ENCODE measurements at regions not wholly inside any gene's neighbourhood (a gene's known extent, or its start where the extent isn't known, plus 50 kb on each side); places are given as distances from the start of the nearest gene placed in this dataset.

- Histone ChIP-seq H3K36me3 (ENCODE audit: control insufficient read depth, insufficient read depth, low read length) (no peaks in the 10 kb centered on the region), H3K27ac (ENCODE audit: low read depth, low read length) (no peak overlapping the region), H3K27me3 (ENCODE audit: control insufficient read depth, insufficient read depth, low read length) (no peaks in the 10 kb centered on the region), H3K4me3 (ENCODE audit: low read depth, low read length) (no peak overlapping the region), H3K9ac (ENCODE audit: low read length) (no peak overlapping the region), H3K9me3 (ENCODE audit: control insufficient read depth, insufficient read depth, low read depth, low read length) (peaks cover 8% of the 10 kb centered on the region; the same call in 1 of the 2 replicates), H3K4me1 (ENCODE audit: control insufficient read depth, insufficient read depth, low read length) (no peaks in the 10 kb centered on the region)
Observed at GRCh38 chr3:161748049-161748448, 251.4 kb downstream of the OTOL1 start.

DNA sequence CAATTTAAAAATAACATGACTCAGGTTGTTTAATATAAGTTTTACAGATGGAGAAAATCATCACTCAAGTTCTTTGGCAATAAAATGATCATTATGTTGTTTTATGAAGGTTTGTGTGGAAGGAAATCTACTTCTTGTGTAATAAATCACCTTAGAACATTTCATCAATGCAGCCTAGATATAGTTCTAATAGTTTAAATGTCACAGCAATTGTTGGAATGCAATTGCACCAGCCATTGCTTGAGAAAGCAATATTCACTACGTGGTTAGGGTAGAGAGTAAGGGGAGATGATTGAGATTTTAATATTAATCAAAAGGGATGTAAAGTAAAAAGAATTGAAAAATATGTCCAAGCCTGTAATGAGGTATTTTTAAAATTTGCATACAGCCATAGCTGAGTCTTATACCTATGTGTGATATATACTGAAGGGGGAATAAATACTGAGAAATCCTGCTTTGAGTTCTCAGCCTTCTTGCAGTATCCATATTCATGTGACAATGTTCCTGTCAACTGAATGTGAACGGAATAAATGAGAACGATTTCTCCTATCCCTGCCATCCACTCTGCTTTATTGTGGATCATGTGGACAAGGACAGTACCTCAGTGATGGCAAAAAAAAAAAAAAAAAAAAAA lies 257.9 kb downstream of the OTOL1 start:
- Histone ChIP-seq H3K4me3 (ENCODE audit: low read depth, low read length) (no peak overlapping the region), H3K4me1 (ENCODE audit: control insufficient read depth, insufficient read depth, low read length) (no peaks in the 10 kb centered on the region), H3K36me3 (ENCODE audit: control insufficient read depth, insufficient read depth, low read length) (no peaks in the 10 kb centered on the region), H3K9me3 (ENCODE audit: control insufficient read depth, insufficient read depth, low read depth, low read length) (no peaks in the 10 kb centered on the region), H3K27ac (ENCODE audit: low read depth, low read length) (no peak overlapping the region), H3K9ac (ENCODE audit: low read length) (no peak overlapping the region), H3K27me3 (ENCODE audit: control insufficient read depth, insufficient read depth, low read length) (no peaks in the 10 kb centered on the region)

GRCh38 chr3:161759444-161759843 lies 262.8 kb downstream of the OTOL1 start:
- Histone ChIP-seq H3K9ac (ENCODE audit: low read length) (no peak overlapping the region), H3K4me1 (ENCODE audit: control insufficient read depth, insufficient read depth, low read length) (no peaks in the 10 kb centered on the region), H3K27ac (ENCODE audit: low read depth, low read length) (no peak overlapping the region), H3K27me3 (ENCODE audit: control insufficient read depth, insufficient read depth, low read length) (no peaks in the 10 kb centered on the region), H3K4me3 (ENCODE audit: low read depth, low read length) (no peak overlapping the region), H3K9me3 (ENCODE audit: control insufficient read depth, insufficient read depth, low read depth, low read length) (no peaks in the 10 kb centered on the region), H3K36me3 (ENCODE audit: control insufficient read depth, insufficient read depth, low read length) (no peaks in the 10 kb centered on the region)

- Histone ChIP-seq H3K36me3 (ENCODE audit: control insufficient read depth, insufficient read depth, low read length) (no peaks in the 10 kb centered on the region), H3K27ac (ENCODE audit: low read depth, low read length) (no peak overlapping the region), H3K27me3 (ENCODE audit: control insufficient read depth, insufficient read depth, low read length) (no peaks in the 10 kb centered on the region), H3K4me1 (ENCODE audit: control insufficient read depth, insufficient read depth, low read length) (0 out of 2 replicates have a peak, but pooled peaks cover 4% of the 10 kb centered on the region), H3K4me3 (ENCODE audit: low read depth, low read length) (no peak overlapping the region), H3K9me3 (ENCODE audit: control insufficient read depth, insufficient read depth, low read depth, low read length) (no peaks in the 10 kb centered on the region), H3K9ac (ENCODE audit: low read length) (no peak overlapping the region)
Observed at GRCh38 chr3:161766331-161766730, 269.7 kb downstream of the OTOL1 start.

DNA sequence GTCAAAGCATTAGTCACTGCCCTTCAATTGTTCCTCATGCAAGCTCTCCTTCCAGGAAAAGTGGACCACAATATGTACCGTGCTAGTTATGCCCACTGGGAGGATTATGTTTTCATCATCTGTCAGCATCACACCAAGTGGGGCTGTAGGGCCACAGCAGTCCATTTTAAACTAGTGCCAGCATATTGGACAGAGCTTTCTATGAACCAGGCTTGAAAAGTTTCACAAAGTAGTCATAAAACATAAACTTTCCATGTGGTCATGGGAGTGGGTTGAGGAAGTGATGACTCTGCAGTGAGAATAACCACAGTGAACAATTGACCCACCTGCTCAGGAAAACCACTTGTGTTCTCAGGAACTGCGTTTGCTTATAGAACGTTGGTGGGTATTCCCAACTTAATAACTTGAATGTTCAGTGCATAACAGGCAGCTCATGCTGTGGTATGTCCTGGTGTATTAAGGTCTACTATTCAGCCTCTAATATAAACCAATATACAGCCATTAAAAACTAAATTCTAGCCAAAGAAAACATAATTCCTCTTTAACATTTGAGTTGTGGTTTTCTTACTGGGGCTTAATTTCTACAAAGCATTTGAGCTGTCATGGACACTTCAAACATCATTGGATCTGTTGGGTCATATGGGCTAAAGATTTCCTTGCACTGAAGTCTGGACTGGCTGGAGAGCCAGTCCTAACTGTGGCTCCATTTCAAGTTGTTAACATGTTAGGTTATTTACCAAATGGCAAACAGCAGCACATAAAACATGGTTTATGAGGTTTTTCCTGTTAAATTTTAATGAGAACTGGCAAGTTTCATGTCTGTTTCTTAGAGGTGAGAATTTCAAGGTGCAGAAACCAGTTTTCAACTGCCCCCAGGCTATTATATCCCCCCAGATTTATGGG lies 274.1 kb downstream of the OTOL1 start:
- Histone ChIP-seq H3K27me3 (ENCODE audit: control insufficient read depth, insufficient read depth, low read length) (no peaks in the 10 kb centered on the region), H3K36me3 (ENCODE audit: control insufficient read depth, insufficient read depth, low read length) (no peaks in the 10 kb centered on the region), H3K9me3 (ENCODE audit: control insufficient read depth, insufficient read depth, low read depth, low read length) (no peaks in the 10 kb centered on the region), H3K4me3 (ENCODE audit: low read depth, low read length) (no peak overlapping the region), H3K27ac (ENCODE audit: low read depth, low read length) (no peak overlapping the region), H3K9ac (ENCODE audit: low read length) (no peak overlapping the region), H3K4me1 (ENCODE audit: control insufficient read depth, insufficient read depth, low read length) (0 out of 2 replicates have a peak, but pooled peaks cover 4% of the 10 kb centered on the region)

DNA sequence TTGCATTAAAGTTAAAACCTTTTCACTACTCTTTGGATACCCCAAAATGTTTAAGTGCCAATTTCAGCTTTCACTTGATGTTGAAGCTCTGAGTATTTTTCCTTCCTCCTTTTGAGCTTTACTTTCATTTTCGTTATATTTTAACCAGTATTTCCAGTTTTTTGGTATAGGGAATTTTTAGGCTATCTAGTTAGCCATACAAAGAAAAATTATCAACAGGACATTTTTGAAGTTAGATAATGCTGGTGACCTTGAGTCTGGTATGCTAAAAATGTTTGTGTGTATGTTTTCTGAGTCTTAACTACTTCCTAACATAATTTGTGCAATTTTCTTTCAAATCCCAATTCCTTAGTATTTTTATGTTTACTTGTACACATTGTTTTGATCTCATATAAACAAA lies 284.8 kb downstream of the OTOL1 start:
- Histone ChIP-seq H3K27ac (ENCODE audit: low read depth, low read length) (no peak overlapping the region), H3K4me1 (ENCODE audit: control insufficient read depth, insufficient read depth, low read length) (peaks cover 6% of the 10 kb centered on the region), H3K27me3 (ENCODE audit: control insufficient read depth, insufficient read depth, low read length) (no peaks in the 10 kb centered on the region), H3K9me3 (ENCODE audit: control insufficient read depth, insufficient read depth, low read depth, low read length) (peaks cover 17% of the 10 kb centered on the region), H3K4me3 (ENCODE audit: low read depth, low read length) (no peak overlapping the region), H3K9ac (ENCODE audit: low read length) (no peak overlapping the region), H3K36me3 (ENCODE audit: control insufficient read depth, insufficient read depth, low read length) (no peaks in the 10 kb centered on the region)

- Histone ChIP-seq H3K9me3 (ENCODE audit: control insufficient read depth, insufficient read depth, low read depth, low read length) (no peaks in the 10 kb centered on the region), H3K4me3 (ENCODE audit: low read depth, low read length) (no peak overlapping the region), H3K4me1 (ENCODE audit: control insufficient read depth, insufficient read depth, low read length) (0 out of 2 replicates have a peak, but pooled peaks cover 2% of the 10 kb centered on the region), H3K9ac (ENCODE audit: low read length) (no peak overlapping the region), H3K27me3 (ENCODE audit: control insufficient read depth, insufficient read depth, low read length) (no peaks in the 10 kb centered on the region), H3K27ac (ENCODE audit: low read depth, low read length) (no peak overlapping the region), H3K36me3 (ENCODE audit: control insufficient read depth, insufficient read depth, low read length) (no peaks in the 10 kb centered on the region)
Observed at GRCh38 chr3:161793194-161793930, 296.8 kb downstream of the OTOL1 start.

DNA sequence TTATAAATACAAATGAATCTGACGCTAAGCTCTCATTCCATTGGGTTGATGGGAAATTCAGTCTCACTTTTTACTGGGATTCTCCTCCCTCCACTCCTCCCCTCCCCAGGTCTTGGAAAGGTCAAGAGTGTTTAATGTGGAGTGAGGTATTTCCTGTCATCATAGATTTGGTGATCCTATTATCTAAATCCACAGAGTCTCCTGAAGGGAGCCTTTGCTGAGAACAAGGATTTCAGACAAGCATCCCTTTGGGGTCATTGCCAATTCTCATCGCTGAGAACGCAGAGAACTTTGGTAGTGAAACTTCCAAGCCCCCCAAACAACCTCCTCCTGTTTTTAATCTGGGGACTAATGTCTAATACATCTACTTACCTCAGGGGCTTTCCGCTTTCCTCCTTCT lies 297.9 kb downstream of the OTOL1 start:
- H3K4me1 ChIP-seq (ENCODE audit: control insufficient read depth, insufficient read depth, low read length) = no peaks in the 10 kb centered on the region
- no peaks in the 10 kb centered on the region for H3K27me3 ChIP-seq (ENCODE audit: control insufficient read depth, insufficient read depth, low read length)
- H3K4me3 ChIP-seq (ENCODE audit: low read depth, low read length) = no peak overlapping the region
- H3K9me3 ChIP-seq (ENCODE audit: control insufficient read depth, insufficient read depth, low read depth, low read length) = no peaks in the 10 kb centered on the region
- H3K36me3 ChIP-seq (ENCODE audit: control insufficient read depth, insufficient read depth, low read length) = no peaks in the 10 kb centered on the region
- H3K9ac ChIP-seq (ENCODE audit: low read length) = no peak overlapping the region
- H3K27ac ChIP-seq (ENCODE audit: low read depth, low read length) = no peak overlapping the region

- H3K36me3 ChIP-seq (ENCODE audit: control insufficient read depth, insufficient read depth, low read length) = no peaks in the 10 kb centered on the region
- no peak overlapping the region for H3K27ac ChIP-seq (ENCODE audit: low read depth, low read length)
- H3K4me1 ChIP-seq (ENCODE audit: control insufficient read depth, insufficient read depth, low read length) = no peaks in the 10 kb centered on the region
- H3K9ac ChIP-seq (ENCODE audit: low read length) = no peak overlapping the region
- no peak overlapping the region for H3K4me3 ChIP-seq (ENCODE audit: low read depth, low read length)
- peaks cover 8% of the 10 kb centered on the region; the same call in 1 of the 2 replicates for H3K9me3 ChIP-seq (ENCODE audit: control insufficient read depth, insufficient read depth, low read depth, low read length)
- no peaks in the 10 kb centered on the region for H3K27me3 ChIP-seq (ENCODE audit: control insufficient read depth, insufficient read depth, low read length)
Observed at GRCh38 chr3:161796312-161796711, 299.7 kb downstream of the OTOL1 start.

DNA sequence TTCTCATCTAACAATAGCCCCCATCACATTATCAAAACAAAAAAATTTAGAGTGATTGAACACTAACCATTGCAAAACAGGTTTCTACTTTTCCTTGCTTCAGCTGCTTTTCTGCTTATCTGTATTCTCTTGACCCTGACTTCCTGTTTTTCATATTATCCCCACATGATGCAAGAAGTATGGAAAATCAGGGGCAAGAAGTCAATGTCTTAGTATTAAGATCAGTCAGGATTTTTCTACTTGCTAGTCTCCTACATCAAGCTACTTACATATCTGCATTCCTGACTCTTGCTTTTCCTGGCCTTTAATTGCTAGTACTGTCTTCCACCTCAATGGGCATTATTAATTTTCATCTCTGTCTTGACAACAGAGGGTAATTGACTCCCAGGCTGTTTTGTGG lies 300.2 kb downstream of the OTOL1 start:
- H3K36me3 ChIP-seq (ENCODE audit: control insufficient read depth, insufficient read depth, low read length) = no peaks in the 10 kb centered on the region
- no peak overlapping the region for H3K9ac ChIP-seq (ENCODE audit: low read length)
- H3K4me1 ChIP-seq (ENCODE audit: control insufficient read depth, insufficient read depth, low read length) = no peaks in the 10 kb centered on the region
- no peaks in the 10 kb centered on the region for H3K27me3 ChIP-seq (ENCODE audit: control insufficient read depth, insufficient read depth, low read length)
- no peak overlapping the region for H3K27ac ChIP-seq (ENCODE audit: low read depth, low read length)
- peaks cover 12% of the 10 kb centered on the region; the same call in 1 of the 2 replicates for H3K9me3 ChIP-seq (ENCODE audit: control insufficient read depth, insufficient read depth, low read depth, low read length)
- no peak overlapping the region for H3K4me3 ChIP-seq (ENCODE audit: low read depth, low read length)

DNA sequence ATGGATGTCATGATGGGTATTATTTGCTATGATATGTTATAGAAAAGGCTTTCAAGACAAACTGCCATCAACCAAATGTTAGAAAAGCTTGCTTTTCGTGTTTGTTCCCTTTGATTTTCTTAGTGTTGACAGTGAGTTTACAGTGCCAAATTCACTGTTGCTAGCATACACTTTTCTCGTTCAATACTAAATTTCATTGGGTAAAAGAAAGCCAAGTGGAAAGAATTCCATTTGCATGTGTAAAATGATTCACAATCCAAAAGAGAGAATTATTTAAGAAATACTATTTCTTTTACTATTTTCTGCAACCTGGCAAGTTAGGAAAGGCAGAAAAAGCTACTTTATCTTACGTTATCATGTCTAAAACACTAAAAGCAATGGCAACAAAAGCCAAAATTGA lies 301.4 kb downstream of the OTOL1 start:
- Histone ChIP-seq H3K27ac (ENCODE audit: low read depth, low read length) (no peak overlapping the region), H3K4me1 (ENCODE audit: control insufficient read depth, insufficient read depth, low read length) (no peaks in the 10 kb centered on the region), H3K9ac (ENCODE audit: low read length) (no peak overlapping the region), H3K36me3 (ENCODE audit: control insufficient read depth, insufficient read depth, low read length) (no peaks in the 10 kb centered on the region), H3K9me3 (ENCODE audit: control insufficient read depth, insufficient read depth, low read depth, low read length) (peaks cover 18% of the 10 kb centered on the region), H3K4me3 (ENCODE audit: low read depth, low read length) (no peak overlapping the region), H3K27me3 (ENCODE audit: control insufficient read depth, insufficient read depth, low read length) (no peaks in the 10 kb centered on the region)
